ENCODE measurements at regions not wholly inside any gene's neighbourhood (a gene's known extent, or its start where the extent isn't known, plus 50 kb on each side); places are given as distances from the start of the nearest gene placed in this dataset.

- TF ChIP-seq, protein P1, sequence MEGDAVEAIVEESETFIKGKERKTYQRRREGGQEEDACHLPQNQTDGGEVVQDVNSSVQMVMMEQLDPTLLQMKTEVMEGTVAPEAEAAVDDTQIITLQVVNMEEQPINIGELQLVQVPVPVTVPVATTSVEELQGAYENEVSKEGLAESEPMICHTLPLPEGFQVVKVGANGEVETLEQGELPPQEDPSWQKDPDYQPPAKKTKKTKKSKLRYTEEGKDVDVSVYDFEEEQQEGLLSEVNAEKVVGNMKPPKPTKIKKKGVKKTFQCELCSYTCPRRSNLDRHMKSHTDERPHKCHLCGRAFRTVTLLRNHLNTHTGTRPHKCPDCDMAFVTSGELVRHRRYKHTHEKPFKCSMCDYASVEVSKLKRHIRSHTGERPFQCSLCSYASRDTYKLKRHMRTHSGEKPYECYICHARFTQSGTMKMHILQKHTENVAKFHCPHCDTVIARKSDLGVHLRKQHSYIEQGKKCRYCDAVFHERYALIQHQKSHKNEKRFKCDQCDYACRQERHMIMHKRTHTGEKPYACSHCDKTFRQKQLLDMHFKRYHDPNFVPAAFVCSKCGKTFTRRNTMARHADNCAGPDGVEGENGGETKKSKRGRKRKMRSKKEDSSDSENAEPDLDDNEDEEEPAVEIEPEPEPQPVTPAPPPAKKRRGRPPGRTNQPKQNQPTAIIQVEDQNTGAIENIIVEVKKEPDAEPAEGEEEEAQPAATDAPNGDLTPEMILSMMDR (conservative IDR thresholded peaks at IDR 0.05), result no peak
- no peak for TF ChIP-seq EZH2 (IDR thresholded peaks at IDR 0.05; ENCODE audit: low read depth)
Observed at GRCh38 chrX:22516893-22517292, 244.2 kb downstream of the CBLL2 start.
